HG02840 (cell line): ENCODE measurements at regions not wholly inside any gene's neighbourhood (a gene's known extent, or its start where the extent isn't known, plus 50 kb on each side); places are given as distances from the start of the nearest gene placed in this dataset.

ENCODE experiments used
- ATAC-seq: cut with Tn5 transposase; IDR thresholded peaks from one replicate; pipeline ENCODE4 v1.9.1; 2021; ENCODE audit warnings: mild to moderate bottlenecking, moderate library complexity, moderate number of reproducible peaks; ENCODE audit not compliant: unreplicated experiment, low FRiP score

DNA sequence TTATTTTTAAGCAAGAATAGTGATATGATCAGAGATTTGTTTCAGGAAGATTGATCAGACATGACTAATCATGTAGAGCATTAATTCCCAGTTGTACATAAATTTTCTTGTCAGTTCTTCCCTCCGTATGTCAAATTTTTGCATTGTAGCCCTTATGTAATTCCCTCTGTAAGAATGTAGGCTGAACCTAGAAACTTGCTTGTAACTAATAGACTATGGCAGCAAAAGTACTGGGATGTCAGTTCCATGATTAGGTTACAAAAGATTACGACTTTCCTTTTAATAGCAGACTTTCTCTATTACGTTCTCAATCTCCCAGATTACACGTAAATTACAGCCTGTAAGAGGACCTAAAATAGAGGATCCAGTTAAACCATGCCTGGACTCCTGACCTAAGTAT is 79.4 kb upstream of the EPHA7 start:
- ATAC-seq, result no peak

DNA sequence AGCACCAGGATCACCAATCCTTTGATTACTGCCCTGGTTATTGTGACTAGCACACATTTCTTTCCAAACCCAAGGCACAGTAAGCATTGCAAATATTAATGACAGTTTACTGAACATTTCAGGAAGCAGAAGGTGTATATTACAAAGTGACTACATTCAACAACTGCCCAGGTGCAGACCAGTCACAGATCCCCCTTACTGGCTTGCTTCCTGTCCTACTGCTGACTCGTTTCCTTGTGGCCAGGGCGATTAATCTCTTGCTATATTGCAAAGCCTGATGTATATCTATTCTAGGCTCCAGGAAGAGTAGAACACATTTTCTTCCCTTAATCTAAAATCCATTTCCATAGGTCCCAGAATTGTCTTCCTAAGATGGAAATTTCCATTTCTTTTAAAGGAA is 77.2 kb upstream of the EPHA7 start:
- ATAC-seq, result no peak

GRCh38 chr6:93494057-93494456 is 74.7 kb upstream of the EPHA7 start:
- ATAC-seq, result no peak

DNA sequence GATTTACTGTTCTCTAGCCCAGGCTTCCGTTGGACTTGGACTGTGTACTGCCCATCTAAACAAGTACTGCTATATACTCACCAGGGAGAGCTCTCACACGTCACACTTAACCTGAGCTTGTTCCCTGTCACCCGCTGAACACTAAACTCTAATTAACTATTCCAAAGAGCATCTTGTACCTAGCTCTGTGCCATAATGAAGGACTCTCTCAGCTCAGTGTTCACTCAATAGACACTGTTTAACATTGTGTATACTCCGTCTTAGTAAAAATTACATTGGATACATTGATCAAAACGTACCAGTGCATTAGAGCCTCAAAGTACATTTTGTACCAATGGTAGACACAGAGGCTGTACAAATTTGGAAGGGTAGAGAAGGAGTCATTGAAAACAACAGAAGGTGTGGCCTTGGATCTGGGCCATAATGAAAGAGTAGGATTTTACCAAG is 55.4 kb upstream of the EPHA7 start:
- ATAC-seq, result no peak

DNA sequence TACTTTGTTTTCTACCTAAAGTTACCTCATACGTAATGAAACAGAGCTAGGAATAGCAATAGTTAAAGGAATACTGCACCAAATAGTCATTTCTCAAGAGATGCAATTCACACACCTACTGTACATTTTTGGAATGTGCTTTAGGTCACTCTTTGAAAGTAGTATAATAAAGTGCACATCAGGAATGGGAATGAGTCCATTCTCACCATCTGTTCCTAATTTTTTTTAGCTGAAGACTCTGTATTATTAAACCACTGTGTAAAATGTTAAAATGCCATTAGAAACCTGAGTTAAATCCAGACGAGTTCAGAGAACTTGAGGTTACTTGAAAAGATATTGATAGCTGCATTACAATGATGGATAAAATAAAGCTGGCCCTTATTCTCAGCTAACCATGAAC is 51.9 kb upstream of the EPHA7 start:
- no peak for ATAC-seq
